Stimulated activated naive CD4-positive, alpha-beta T cell treated with Interleukin-2 at 50 U/mL for 16 hours (primary cell): ENCODE measurements at regions not wholly inside any gene's neighbourhood (a gene's known extent, or its start where the extent isn't known, plus 50 kb on each side); places are given as distances from the start of the nearest gene placed in this dataset.

Experiments
- DNase-seq: peaks from one replicate; lab custom pipeline; 2025; lab: John Stamatoyannopoulos, UW

DNA sequence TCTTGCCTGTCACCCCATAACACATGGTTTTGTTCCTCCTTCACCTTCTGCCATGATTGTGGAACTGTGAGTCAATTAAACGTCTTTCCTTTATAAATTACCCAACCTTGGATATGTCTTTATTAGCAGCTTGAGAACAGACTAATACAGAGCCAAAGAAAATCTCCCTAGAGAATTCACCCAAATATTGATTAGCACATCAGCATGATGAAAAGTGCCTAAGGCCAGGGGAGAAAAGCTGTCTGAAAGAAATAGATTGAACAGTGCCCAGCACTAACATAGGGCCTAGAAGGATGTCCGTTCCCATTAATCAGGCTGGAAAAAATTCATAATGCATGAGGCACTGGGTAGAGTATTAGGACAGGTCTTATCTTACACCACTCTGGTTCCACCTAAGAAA lies 111.9 kb upstream of the CALN1 start:
- DNase-seq, result no peak

DNA sequence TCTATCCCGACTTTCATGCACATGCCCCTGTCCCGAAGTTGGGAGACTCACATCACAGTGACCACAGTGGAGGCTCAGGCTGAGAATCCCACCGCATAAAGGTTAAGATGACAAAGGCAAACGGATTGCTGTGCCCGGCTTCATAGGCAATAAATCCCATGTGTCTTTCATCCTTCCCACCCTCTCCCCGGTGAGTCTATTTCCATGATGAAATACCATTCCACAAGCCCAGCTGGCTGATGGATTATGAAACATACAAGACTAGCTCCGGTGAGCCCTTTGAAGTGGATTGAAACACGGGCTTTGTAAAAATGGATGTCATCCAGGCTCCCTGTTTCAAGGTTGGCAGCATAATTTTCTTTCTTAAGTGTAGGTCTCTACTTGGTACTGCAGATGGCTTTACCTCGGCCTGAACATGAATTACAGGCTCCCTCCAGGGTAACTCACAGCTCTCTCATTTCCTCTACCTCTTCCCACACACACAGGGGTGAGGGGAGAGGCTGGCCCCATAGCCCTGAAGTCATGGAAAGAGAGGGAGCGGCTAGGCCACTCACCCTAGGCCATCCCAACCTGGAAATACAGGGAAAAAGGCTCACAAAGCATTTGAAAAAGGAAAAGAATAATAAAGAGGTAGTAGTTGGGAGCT lies 92.0 kb upstream of the CALN1 start:
- no peak for DNase-seq

- no peak for DNase-seq
Observed at GRCh38 chr7:72503644-72504043, 91.5 kb upstream of the CALN1 start.

DNA sequence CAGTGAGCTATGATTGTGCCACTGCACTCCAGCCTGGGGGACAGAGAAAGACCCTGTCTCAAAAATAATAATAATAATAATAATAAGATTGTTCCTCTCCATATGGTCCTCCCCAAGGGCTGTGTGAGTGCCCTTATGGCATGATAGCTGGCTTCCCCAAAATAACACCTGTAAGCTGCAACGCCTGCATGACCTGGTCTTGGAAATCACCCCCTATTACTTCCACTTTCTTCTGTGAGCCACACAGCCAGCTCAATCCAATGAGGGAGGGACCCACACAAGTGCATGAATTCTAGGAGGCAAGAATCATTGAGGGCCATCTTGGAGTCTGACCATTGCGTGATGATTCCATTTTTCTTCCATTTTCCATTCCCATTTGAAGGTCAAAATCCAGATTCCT lies 82.7 kb upstream of the CALN1 start:
- DNase-seq, result no peak

DNA sequence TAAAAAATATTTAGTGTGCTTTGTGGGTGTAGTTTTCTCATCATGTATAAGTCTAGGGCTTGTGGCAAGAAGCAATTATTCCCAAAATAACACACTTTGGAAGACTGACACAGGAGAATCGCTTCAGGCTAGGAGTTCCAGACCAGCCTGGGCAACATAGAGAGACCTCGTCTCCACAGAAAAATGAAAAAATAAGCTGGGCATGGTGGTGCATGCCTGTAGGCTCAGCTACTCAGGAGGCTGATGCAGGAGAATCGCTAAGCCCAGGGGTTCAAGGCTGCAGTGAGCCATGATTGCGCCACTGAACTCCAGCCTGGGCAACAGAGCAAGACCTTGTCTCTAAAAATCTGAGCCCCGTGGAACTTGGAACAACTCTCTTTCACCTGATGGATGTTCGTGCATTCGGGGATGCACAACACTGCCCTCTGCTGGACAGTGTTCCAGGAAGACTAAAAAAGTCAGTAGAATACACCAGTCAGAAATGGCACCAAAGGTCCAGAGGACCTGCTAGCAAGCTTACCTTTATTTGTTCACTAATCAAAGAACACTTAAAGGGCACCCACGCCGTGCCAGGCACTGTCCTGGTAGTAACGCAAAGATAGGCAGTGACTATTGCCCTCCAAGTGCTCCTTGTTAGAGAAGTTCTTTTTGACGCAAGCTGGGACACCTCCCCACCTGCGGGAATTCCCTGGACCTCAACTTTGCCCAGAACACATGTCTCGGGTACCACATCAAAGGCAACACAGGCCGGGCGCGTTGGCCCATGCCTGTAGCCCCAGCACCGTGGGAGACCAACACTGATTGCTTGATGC lies 81.9 kb upstream of the CALN1 start:
- DNase-seq, result peak; percentile 1

GRCh38 chr7:72492461-72493065 lies 80.4 kb upstream of the CALN1 start:
- DNase-seq, result no peak

DNA sequence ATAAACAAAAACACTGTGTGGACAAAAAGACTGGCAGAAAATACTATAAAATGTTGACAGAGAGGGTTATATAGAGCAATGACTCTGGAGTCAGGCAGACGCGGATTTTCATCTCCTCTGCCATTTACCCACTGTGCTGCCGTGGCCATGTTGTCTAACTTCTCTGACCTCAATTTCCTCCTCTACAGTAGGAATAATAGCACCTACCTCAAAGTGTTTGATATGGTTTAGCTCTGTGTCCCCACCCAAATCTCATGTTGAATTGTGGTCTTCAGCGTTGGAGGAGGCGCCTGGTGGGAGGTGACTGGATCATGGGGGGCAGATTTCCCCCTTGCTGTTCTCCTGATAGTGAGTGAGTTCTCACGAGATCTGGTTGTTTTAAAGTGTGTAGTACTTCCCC lies 78.2 kb upstream of the CALN1 start:
- no peak for DNase-seq

- no peak for DNase-seq
Observed at GRCh38 chr7:72481934-72482333, 69.8 kb upstream of the CALN1 start.

DNA sequence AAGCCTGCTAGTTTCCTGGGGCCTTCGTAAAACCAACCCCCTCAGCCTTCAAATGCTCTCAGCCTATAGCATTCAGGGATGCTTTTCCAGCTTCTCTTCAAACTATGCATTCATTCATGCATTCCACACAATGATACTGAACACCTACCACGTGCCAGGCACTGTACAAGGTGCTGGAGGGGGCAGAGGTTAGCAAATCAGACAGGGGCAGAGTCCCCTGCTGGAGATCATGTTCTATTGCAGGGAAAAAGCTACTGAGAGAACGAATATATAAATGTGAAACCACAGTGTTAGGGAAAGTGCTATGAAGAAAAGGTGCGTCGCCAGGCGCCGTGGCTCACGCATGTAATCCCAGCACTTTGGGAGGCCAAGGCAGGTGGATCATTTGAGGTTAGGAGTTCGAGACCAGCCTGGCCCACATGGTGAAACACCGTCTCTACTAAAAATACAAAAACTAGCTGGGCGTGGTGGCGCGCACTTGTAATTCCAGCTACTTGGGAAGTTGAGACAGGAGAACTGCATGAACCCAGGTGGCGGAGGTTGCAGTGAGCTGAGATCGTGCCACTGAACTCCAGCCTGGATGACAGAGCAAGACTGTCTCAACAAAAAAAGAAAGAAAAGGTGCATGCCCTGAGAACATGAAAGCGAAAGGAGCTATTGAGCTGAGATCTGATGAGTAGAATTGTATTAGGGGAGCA lies 64.6 kb upstream of the CALN1 start:
- no peak for DNase-seq

GRCh38 chr7:72467237-72467636 lies 55.1 kb upstream of the CALN1 start:
- no peak for DNase-seq

GRCh38 chr7:72466797-72467196 lies 54.7 kb upstream of the CALN1 start:
- DNase-seq, result no peak

- no peak for DNase-seq
Observed at GRCh38 chr7:72465521-72465920, 53.4 kb upstream of the CALN1 start.

DNA sequence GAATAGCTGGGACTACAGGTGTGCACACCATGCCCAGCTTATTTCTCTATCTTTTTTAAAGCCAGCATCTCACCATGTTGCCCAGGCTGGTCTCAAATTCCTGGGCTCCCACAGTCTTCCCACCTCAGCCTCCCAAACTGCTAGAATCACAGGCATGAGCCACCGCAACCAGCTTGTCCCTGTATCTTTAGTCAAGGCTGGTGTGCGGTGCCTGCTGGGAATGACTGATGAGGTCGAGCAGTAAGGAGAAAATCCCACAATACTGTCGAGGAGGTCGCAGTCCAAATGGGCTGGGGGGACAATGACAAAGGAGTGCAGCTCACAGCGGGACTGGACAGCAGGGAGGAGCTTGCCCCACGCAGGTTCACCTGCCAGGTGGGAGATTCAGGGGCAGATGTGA lies 50.2 kb upstream of the CALN1 start:
- no peak for DNase-seq
